ENCODE measurements at regions not wholly inside any gene's neighbourhood (a gene's known extent, or its start where the extent isn't known, plus 50 kb on each side); places are given as distances from the start of the nearest gene placed in this dataset.
A peak's percentile ranks its signal among the peaks of the same experiment; 100 is the strongest.
"Not testable (repeated sequence)": the region's sequence is repeated elsewhere in the genome, so short reads cannot be mapped to it uniquely, and the experiment has no call there.

GRCh38 chr6:40825102-40825501 is 213.9 kb downstream of the UNC5CL start:
- no peak for TF ChIP-seq CTCF (IDR thresholded peaks at IDR 0.05; ENCODE audit: unreplicated experiment in 3 of 3)
- peaks cover 15% of the 10 kb centered on the region for H3K27me3 Mint-ChIP-seq (ENCODE audit: low read depth)
- H3K36me3 Mint-ChIP-seq (ENCODE audit: low read depth), result no peaks in the 10 kb centered on the region
- peaks cover 2% of the 10 kb centered on the region for H3K9me3 Mint-ChIP-seq
- peaks cover 12% of the 10 kb centered on the region for H3K4me1 Mint-ChIP-seq
- H3K27ac Mint-ChIP-seq, result no peak overlapping the region
- no peak overlapping the region for H3K4me3 Mint-ChIP-seq

- Mint-ChIP-seq H3K27me3 (ENCODE audit: low read depth) (peaks cover 15% of the 10 kb centered on the region), H3K4me1 (peaks cover 12% of the 10 kb centered on the region)
- not testable (repeated sequence) for H3K9me3 Mint-ChIP-seq; H3K27ac Mint-ChIP-seq; H3K36me3 Mint-ChIP-seq (ENCODE audit: low read depth); H3K4me3 Mint-ChIP-seq
- TF ChIP-seq CTCF (IDR thresholded peaks at IDR 0.05; ENCODE audit: unreplicated experiment in 3 of 3), result peak; percentile 45 to 63 (median 58)
Observed at GRCh38 chr6:40823917-40824891, 214.8 kb downstream of the UNC5CL start.

- peak overlapping the region in 1 of 3 experiments; percentile 28 for H3K27ac Mint-ChIP-seq
- H3K27me3 Mint-ChIP-seq (ENCODE audit: low read depth), result peaks cover 20% of the 10 kb centered on the region
- H3K9me3 Mint-ChIP-seq, result no peaks in the 10 kb centered on the region
- H3K4me3 Mint-ChIP-seq, result no peak overlapping the region
- H3K4me1 Mint-ChIP-seq, result peaks cover 12% of the 10 kb centered on the region
- no peak for TF ChIP-seq CTCF (IDR thresholded peaks at IDR 0.05; ENCODE audit: unreplicated experiment in 3 of 3)
- no peaks in the 10 kb centered on the region for H3K36me3 Mint-ChIP-seq (ENCODE audit: low read depth)
Observed at GRCh38 chr6:40822619-40823018, 216.4 kb downstream of the UNC5CL start.

- Mint-ChIP-seq H3K4me1 (peaks cover 5% of the 10 kb centered on the region), H3K36me3 (ENCODE audit: low read depth) (no peaks in the 10 kb centered on the region), H3K4me3 (no peak overlapping the region), H3K27ac (no peak overlapping the region), H3K9me3 (no peaks in the 10 kb centered on the region), H3K27me3 (ENCODE audit: low read depth) (peaks cover 20% of the 10 kb centered on the region)
- TF ChIP-seq CTCF (IDR thresholded peaks at IDR 0.05; ENCODE audit: unreplicated experiment in 3 of 3), result no peak
Observed at GRCh38 chr6:40819182-40819834, 219.7 kb downstream of the UNC5CL start.

- peaks cover 15% of the 10 kb centered on the region for H3K27me3 Mint-ChIP-seq (ENCODE audit: low read depth)
- H3K4me3 Mint-ChIP-seq, result no peak overlapping the region
- no peaks in the 10 kb centered on the region for H3K9me3 Mint-ChIP-seq
- no peaks in the 10 kb centered on the region for H3K36me3 Mint-ChIP-seq (ENCODE audit: low read depth)
- H3K27ac Mint-ChIP-seq, result no peak overlapping the region
- H3K4me1 Mint-ChIP-seq, result no peaks in the 10 kb centered on the region
- TF ChIP-seq CTCF (IDR thresholded peaks at IDR 0.05; ENCODE audit: unreplicated experiment in 3 of 3), result no peak
Observed at GRCh38 chr6:40817369-40817768, 221.7 kb downstream of the UNC5CL start.
